Osteocyte (in vitro differentiated cells): ENCODE measurements at regions not wholly inside any gene's neighbourhood (a gene's known extent, or its start where the extent isn't known, plus 50 kb on each side); places are given as distances from the start of the nearest gene placed in this dataset.

Source experiments
- DNase-seq: peaks from one replicate; pipeline ENCODE4 v3.0.0; 2021; ENCODE audit warnings: mixed read lengths; ENCODE audit not compliant: unreplicated experiment; ENCODE audit errors: extremely low spot score
- H3K27ac Mint-ChIP-seq: one replicate; pipeline ENCODE4 v1.8.0; 2021; ENCODE audit warnings: mild to moderate bottlenecking, mixed read lengths; ENCODE audit not compliant: unreplicated experiment
- H3K27me3 Mint-ChIP-seq: one replicate; pipeline ENCODE4 v1.8.0; 2021; ENCODE audit warnings: mixed read lengths; ENCODE audit not compliant: unreplicated experiment
- H3K36me3 Mint-ChIP-seq: one replicate; pipeline ENCODE4 v1.8.0; 2021; ENCODE audit warnings: mixed read lengths; ENCODE audit not compliant: unreplicated experiment
- H3K4me1 Mint-ChIP-seq: one replicate; pipeline ENCODE4 v1.8.0; 2021; ENCODE audit warnings: mixed read lengths; ENCODE audit not compliant: unreplicated experiment
- H3K4me3 Mint-ChIP-seq: one replicate; pipeline ENCODE4 v1.8.0; 2021; ENCODE audit warnings: mild to moderate bottlenecking, moderate library complexity, mixed read lengths; ENCODE audit not compliant: unreplicated experiment
- H3K9me3 Mint-ChIP-seq: one replicate; pipeline ENCODE4 v1.8.0; 2021; ENCODE audit warnings: mixed read lengths; ENCODE audit not compliant: unreplicated experiment
- TF ChIP-seq, protein P1 (sequence below): fragments of 200-600 bp; sonication (generic); IDR thresholded peaks from 2 replicates; pipeline ENCODE4 v1.5.0; 2021; ENCODE audit warnings: antibody characterized with exemption, mild to moderate bottlenecking, moderate library complexity

DNA sequence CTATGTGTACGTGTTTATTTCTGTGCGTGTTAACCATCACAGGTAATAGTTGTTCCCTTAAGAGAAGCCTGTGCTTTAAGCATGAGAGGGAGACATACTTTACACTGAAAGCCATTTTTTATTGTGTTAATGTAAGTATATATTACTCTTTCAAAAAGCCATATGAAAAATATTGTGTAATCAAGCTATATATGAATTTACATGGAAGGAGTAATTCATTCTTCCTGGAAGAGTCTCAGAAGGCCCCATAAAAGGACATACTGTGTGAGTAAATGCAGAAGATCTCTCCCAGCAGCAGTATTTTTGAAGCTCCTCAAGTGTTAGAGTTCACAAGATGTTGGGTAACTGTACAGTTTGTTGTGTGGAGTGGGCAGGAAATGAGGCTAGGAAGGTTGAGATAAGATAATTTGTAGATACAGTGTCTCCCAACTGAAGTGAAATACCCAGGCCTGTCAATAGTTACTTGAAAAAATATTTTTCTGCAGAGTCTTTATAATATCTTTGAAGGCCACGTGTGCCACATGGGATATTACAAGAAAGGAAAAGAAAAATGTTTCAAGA lies 138.3 kb downstream of the PTGER3 start:
- H3K9me3 Mint-ChIP-seq, result no peaks in the 10 kb centered on the region
- TF ChIP-seq, protein P1, sequence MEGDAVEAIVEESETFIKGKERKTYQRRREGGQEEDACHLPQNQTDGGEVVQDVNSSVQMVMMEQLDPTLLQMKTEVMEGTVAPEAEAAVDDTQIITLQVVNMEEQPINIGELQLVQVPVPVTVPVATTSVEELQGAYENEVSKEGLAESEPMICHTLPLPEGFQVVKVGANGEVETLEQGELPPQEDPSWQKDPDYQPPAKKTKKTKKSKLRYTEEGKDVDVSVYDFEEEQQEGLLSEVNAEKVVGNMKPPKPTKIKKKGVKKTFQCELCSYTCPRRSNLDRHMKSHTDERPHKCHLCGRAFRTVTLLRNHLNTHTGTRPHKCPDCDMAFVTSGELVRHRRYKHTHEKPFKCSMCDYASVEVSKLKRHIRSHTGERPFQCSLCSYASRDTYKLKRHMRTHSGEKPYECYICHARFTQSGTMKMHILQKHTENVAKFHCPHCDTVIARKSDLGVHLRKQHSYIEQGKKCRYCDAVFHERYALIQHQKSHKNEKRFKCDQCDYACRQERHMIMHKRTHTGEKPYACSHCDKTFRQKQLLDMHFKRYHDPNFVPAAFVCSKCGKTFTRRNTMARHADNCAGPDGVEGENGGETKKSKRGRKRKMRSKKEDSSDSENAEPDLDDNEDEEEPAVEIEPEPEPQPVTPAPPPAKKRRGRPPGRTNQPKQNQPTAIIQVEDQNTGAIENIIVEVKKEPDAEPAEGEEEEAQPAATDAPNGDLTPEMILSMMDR, result no peak
- no peaks in the 10 kb centered on the region for H3K4me1 Mint-ChIP-seq
- no peak for DNase-seq
- no peaks in the 10 kb centered on the region for H3K36me3 Mint-ChIP-seq
- H3K4me3 Mint-ChIP-seq, result no peak overlapping the region
- no peak overlapping the region for H3K27ac Mint-ChIP-seq
- no peaks in the 10 kb centered on the region for H3K27me3 Mint-ChIP-seq

- Mint-ChIP-seq H3K4me3 (no peak overlapping the region), H3K36me3 (no peaks in the 10 kb centered on the region), H3K4me1 (no peaks in the 10 kb centered on the region), H3K27ac (no peak overlapping the region), H3K27me3 (no peaks in the 10 kb centered on the region), H3K9me3 (no peaks in the 10 kb centered on the region)
- TF ChIP-seq, protein P1, result no peak
- DNase-seq, result no peak
These were observed 137.6 kb downstream of the PTGER3 start for GRCh38 chr1:70910013-70910412.

DNA sequence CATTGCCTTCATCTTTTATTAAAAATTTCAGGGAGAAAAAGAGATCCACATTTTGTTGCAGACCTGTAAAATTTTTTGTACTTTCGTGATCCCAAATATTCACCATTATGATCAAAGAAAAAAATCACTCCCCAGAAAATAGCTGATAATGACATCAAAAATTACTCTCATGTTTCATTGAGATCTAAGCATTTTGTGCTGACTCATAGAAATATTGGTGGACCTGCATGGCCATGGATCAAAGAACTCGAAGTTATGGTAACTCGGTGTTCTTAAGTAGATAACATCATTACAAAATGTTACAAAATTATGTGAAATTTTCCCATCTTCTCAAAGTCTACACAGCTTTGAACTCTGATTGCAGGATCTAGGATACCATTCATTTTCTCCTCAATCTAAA lies 135.8 kb downstream of the PTGER3 start:
- peaks cover 3% of the 10 kb centered on the region for H3K27me3 Mint-ChIP-seq
- H3K36me3 Mint-ChIP-seq, result no peaks in the 10 kb centered on the region
- TF ChIP-seq, protein P1, result no peak
- no peak for DNase-seq
- H3K4me1 Mint-ChIP-seq, result no peaks in the 10 kb centered on the region
- no peak overlapping the region for H3K27ac Mint-ChIP-seq
- H3K9me3 Mint-ChIP-seq, result no peaks in the 10 kb centered on the region
- H3K4me3 Mint-ChIP-seq, result no peak overlapping the region

DNA sequence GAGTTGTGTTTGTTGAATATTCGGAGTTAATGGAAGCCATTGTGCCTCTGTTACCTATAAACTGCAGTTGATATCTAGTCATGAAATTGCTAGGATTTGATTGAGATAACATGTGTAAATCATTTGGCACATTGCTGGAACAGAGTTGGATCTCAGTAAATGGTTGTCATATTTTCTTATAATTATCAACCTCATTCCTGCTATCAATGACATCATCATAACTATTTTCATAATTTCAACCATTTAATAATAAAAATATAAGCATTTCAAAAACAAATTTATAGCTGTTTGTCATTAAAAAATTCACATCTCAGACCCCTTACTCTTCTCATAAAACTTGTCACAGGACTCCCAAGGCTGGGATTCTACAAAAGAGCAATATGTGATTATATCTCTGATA lies 133.4 kb downstream of the PTGER3 start:
- TF ChIP-seq, protein P1, result no peak
- Mint-ChIP-seq H3K4me3 (no peak overlapping the region), H3K9me3 (no peaks in the 10 kb centered on the region)

DNA sequence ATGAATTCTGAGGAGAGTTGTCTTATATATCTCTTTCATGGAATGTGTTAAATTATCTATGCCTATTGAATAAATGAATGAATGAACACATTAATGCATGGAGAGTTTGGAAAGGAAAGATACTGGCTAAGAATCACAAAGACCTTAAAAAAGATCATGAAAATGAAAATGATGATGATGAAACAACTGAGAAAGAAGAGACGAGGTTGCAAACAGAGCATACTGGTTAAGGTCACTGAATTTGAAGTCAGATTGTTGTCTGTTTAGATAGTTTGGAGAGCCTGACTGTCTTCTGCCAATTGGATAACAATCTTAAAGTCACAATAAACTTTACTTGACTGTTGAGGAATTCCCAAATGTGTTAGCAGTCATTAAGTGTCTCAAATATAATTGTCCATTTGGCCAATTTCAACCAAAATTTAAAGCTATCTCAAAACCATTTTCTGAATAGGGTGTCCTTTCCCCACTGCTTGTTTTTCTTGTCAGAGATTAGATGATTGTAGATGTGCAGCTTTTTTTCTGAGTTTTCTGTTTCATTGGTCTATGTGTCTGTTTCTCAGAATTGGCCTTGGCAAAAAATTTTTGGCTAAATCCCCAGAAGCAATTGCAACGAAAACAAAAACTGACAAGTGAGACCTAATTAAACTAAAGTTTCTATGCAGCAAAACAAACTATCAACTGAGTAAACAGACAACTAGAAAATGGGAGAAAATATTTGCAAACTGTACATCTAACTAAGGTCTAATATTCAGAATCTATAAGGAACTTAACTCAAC lies 132.2 kb downstream of the PTGER3 start:
- Mint-ChIP-seq H3K9me3 (peaks cover 6% of the 10 kb centered on the region), H3K27ac (no peak overlapping the region), H3K4me1 (no peaks in the 10 kb centered on the region), H3K27me3 (peaks cover 3% of the 10 kb centered on the region), H3K4me3 (no peak overlapping the region), H3K36me3 (no peaks in the 10 kb centered on the region)
- no peak for DNase-seq
- TF ChIP-seq, protein P1, result no peak

More for the DNA sequence above, 133.4 kb downstream of the PTGER3 start:
- H3K27ac Mint-ChIP-seq, result no peak overlapping the region
- peaks cover 3% of the 10 kb centered on the region for H3K27me3 Mint-ChIP-seq
- no peaks in the 10 kb centered on the region for H3K36me3 Mint-ChIP-seq
- no peaks in the 10 kb centered on the region for H3K4me1 Mint-ChIP-seq
- no peak for DNase-seq
